Sigmoid colon (tissue), 6 donors: ENCODE measurements at regions not wholly inside any gene's neighbourhood (a gene's known extent, or its start where the extent isn't known, plus 50 kb on each side); places are given as distances from the start of the nearest gene placed in this dataset.
"Not testable (repeated sequence)": the region's sequence is repeated elsewhere in the genome, so short reads cannot be mapped to it uniquely, and the experiment has no call there.

Source experiments
- DNase-seq: peaks from one replicate; pipeline ENCODE4 v3.0.0-alpha.2; 2019
- H3K27ac ChIP-seq, 4 donors: fragments of 200-600 bp; sonication (generic); one replicate each; pipeline ENCODE4 v1.5.1; 2016 to 2019; ENCODE audit warnings: mild to moderate bottlenecking in 1 of 4
- H3K27me3 ChIP-seq, 3 donors: fragments of 200-600 bp; sonication (generic); one replicate each; pipeline ENCODE4 v1.5.1; 2019; ENCODE audit warnings: mild to moderate bottlenecking in 1 of 3
- H3K36me3 ChIP-seq, 4 donors: fragments of 200-600 bp; sonication (generic); one replicate each; pipeline ENCODE4 v1.5.1; 2016 to 2019
- H3K4me1 ChIP-seq, 4 donors: fragments of 200-600 bp; sonication (generic); one replicate each; pipeline ENCODE4 v1.5.1; 2017 to 2019
- H3K4me3 ChIP-seq, 4 donors: fragments of 200-600 bp; sonication (generic); one replicate each; pipeline ENCODE4 v1.5.1; 2017 to 2019; ENCODE audit warnings: mild to moderate bottlenecking in 2 of 4, moderate library complexity in 1 of 4
- H3K9me3 ChIP-seq, 4 donors: fragments of 200-600 bp in 3 of 4; sonication (generic) in 3 of 4; one replicate each; pipeline versions ENCODE4 v1.5.1 to v1.6.1; 2013 to 2019
- EP300 ChIP-seq, 4 donors: sonication (generic); formaldehyde crosslinking; IDR thresholded peaks; one replicate each; pipeline ENCODE4 v1.6.1; 2017; ENCODE audit warnings: antibody characterized with exemption in 4 of 4
- POLR2A ChIP-seq, 2 donors: fragments of 450-650 bp; IDR thresholded peaks; one replicate each; pipeline ENCODE4 v1.6.1; 2016; ENCODE audit warnings: antibody characterized with exemption in 2 of 2, mild to moderate bottlenecking in 2 of 2, moderate library complexity in 2 of 2
- POLR2AphosphoS5 ChIP-seq, 4 donors: sonication (generic); formaldehyde crosslinking; IDR thresholded peaks; one replicate each; pipeline ENCODE4 v1.6.1; 2017; ENCODE audit warnings: antibody characterized with exemption in 4 of 4
- WGBS, 2 donors: extraction: QIAGEN DNeasy Blood & Tissue Kit; methylation state at CpG; one replicate each; pipeline ENCODE4 v1.1.7; 2013; 5-methylcytosine and 5-hydroxymethylcytosine counted together
- intact Hi-C: fragments of 100-400 bp; cut with DNase I; formaldehyde crosslinking; loops from one replicate; pipeline ENCODE4 v1.15.1; 2023
- TF ChIP-seq, protein P1 (sequence below), 4 experiments: fragments of 450-650 bp in 3 of 4; fragments of 200-600 bp in 1 of 4; IDR thresholded peaks; one replicate each; pipeline ENCODE4 v1.5.1; 2016 to 2019; ENCODE audit warnings: antibody characterized with exemption in 4 of 4, mild to moderate bottlenecking in 3 of 4, moderate library complexity in 2 of 4
- donor health status: healthy with polysubstance abuse.
- donor health status: healthy.

DNA sequence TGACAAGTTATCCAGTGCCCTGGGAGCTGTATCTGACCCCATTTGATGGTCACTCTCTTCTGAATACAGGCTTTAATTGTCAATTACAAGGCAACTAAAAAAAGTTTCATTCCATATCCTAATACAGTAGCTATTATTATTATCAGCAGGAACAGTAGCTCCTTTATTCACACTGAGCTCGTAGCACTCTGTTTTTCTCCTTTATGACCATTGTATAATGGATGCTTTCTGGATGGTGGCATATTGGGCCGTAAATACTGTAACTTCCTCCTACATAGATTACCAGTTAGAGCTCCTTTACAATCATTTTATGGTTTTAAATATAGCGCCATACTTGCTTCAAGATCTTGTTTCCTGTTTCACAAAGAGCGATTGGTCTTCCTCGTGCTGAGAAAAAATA, 1040.3 kb downstream of the TSN start:
- DNase-seq, result no peak
- no peak for TF ChIP-seq POLR2AphosphoS5 (IDR thresholded peaks at IDR 0.05)
- Histone ChIP-seq H3K27ac (no peak overlapping the region), H3K9me3 (no peaks in the 10 kb centered on the region), H3K36me3 (no peaks in the 10 kb centered on the region), H3K4me3 (no peak overlapping the region), H3K4me1 (no peaks in the 10 kb centered on the region), H3K27me3 (no peaks in the 10 kb centered on the region)
- intact Hi-C loops, result no loop called here
- 13 to 50% methylated on average over 5 of the region's 5 CpGs for WGBS, 2 donors

DNA sequence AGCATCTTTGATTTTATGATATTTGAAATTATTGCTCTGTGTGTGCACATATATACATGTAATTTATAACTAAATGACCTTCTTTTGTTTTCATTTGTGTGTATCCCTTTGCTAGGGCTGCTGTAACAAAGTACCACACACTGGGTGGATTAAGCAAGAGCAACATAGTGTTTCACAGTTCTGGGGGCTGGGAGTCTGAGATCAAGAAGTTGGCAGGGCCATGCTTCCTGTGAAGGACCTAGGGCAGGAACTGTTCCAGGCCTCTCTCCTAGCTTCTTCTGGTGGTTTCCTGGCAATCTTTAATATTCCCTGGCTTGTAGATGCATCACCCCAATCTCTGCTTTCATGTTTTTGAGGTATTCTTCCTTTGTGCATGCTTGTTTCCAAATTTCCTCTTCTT, 1043.9 kb downstream of the TSN start:
- no peak overlapping the region for H3K27ac ChIP-seq
- H3K36me3 ChIP-seq, result no peaks in the 10 kb centered on the region
- no peaks in the 10 kb centered on the region for H3K4me1 ChIP-seq
- intact Hi-C loops, result no loop called here
- no peaks in the 10 kb centered on the region for H3K27me3 ChIP-seq
- no peaks in the 10 kb centered on the region for H3K9me3 ChIP-seq
- TF ChIP-seq POLR2A (IDR thresholded peaks at IDR 0.05), result no peak
- no peak for TF ChIP-seq EP300 (IDR thresholded peaks at IDR 0.05)
- no peak overlapping the region for H3K4me3 ChIP-seq
- DNase-seq, result no peak

DNA sequence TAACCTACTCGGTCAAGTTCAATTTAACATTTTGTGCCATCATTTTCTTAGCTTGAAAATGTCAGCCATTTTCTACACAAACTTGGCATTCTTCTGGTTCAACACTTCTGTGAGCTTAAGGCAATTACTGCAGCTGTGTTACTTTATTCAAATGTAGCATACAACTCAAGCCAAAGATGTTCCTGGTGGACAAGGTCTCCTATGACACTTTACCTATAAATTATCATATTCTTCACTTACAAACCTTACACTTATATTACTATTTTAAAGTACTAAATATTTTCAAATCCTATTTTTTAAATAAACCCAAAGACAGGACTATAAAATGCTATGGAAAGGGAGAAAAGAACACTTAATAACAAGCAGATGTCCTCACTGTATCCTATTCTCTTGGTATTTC, 1045.3 kb downstream of the TSN start:
- no peak for DNase-seq
- intact Hi-C loops, result no loop called here
- WGBS, 2 donors, result 88 to 92% methylated on average over 1 of the region's 1 CpG
- Histone ChIP-seq H3K36me3 (no peaks in the 10 kb centered on the region), H3K4me1 (no peaks in the 10 kb centered on the region), H3K9me3 (no peaks in the 10 kb centered on the region), H3K27ac (no peak overlapping the region), H3K27me3 (no peaks in the 10 kb centered on the region), H3K4me3 (no peak overlapping the region)
- TF ChIP-seq EP300 (IDR thresholded peaks at IDR 0.05) (no peak), POLR2A (IDR thresholded peaks at IDR 0.05) (no peak), POLR2AphosphoS5 (IDR thresholded peaks at IDR 0.05) (no peak)
- TF ChIP-seq, protein P1, sequence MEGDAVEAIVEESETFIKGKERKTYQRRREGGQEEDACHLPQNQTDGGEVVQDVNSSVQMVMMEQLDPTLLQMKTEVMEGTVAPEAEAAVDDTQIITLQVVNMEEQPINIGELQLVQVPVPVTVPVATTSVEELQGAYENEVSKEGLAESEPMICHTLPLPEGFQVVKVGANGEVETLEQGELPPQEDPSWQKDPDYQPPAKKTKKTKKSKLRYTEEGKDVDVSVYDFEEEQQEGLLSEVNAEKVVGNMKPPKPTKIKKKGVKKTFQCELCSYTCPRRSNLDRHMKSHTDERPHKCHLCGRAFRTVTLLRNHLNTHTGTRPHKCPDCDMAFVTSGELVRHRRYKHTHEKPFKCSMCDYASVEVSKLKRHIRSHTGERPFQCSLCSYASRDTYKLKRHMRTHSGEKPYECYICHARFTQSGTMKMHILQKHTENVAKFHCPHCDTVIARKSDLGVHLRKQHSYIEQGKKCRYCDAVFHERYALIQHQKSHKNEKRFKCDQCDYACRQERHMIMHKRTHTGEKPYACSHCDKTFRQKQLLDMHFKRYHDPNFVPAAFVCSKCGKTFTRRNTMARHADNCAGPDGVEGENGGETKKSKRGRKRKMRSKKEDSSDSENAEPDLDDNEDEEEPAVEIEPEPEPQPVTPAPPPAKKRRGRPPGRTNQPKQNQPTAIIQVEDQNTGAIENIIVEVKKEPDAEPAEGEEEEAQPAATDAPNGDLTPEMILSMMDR (IDR thresholded peaks at IDR 0.05), result no peak

DNA sequence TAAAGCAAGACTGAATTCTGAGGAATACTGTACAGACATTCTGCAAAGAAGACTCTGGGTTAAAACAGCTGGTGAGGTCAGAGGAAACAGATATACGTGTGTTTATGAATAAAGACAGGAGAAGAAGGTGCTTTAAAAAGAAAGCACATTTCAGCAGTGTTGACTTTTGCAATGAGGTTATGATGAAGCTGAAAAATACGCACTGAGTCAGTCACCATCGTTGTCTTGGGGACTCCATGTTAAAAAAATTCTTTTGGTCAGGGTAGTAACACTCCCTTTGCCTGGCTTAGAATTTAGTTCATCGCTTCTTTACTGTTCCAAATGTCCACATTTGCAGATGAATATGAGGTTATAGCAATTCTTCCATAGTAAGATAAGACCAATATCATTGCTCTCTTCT, 1049.0 kb downstream of the TSN start:
- Histone ChIP-seq H3K9me3 (no peaks in the 10 kb centered on the region), H3K4me3 (no peak overlapping the region), H3K27me3 (no peaks in the 10 kb centered on the region), H3K27ac (no peak overlapping the region), H3K36me3 (no peaks in the 10 kb centered on the region), H3K4me1 (no peaks in the 10 kb centered on the region)
- TF ChIP-seq POLR2A (IDR thresholded peaks at IDR 0.05), result no peak
- no peak for TF ChIP-seq POLR2AphosphoS5 (IDR thresholded peaks at IDR 0.05)
- no peak for TF ChIP-seq EP300 (IDR thresholded peaks at IDR 0.05)
- TF ChIP-seq, protein P1 (IDR thresholded peaks at IDR 0.05), result no peak
- intact Hi-C loops, result no loop called here
- DNase-seq, result no peak
- WGBS, 2 donors, result 79 to 83% methylated on average over 4 of the region's 4 CpGs

DNA sequence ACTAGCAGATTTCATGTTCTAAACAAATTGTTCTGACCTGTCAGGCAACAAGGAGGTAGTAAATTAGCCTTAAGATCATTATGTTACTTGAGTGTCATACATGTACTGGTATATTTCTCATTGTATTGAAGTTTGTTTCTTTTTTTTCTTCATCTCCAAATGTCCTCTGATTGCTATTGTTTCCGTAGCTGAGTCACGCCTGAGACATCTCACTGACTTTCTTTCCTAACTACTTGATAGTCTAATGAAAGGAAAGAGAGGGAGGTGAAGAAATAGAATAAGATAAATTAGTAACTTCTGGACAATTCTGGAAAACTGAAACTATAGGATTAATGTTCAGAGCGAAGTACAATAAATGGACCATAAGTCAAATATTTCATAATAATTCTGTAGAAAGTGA, 1049.9 kb downstream of the TSN start:
- Histone ChIP-seq H3K4me1 (no peaks in the 10 kb centered on the region), H3K36me3 (no peaks in the 10 kb centered on the region), H3K27me3 (no peaks in the 10 kb centered on the region), H3K9me3 (no peaks in the 10 kb centered on the region), H3K27ac (no peak overlapping the region), H3K4me3 (no peak overlapping the region)
- no peak for DNase-seq
- TF ChIP-seq POLR2AphosphoS5 (IDR thresholded peaks at IDR 0.05), result no peak
- TF ChIP-seq, protein P1 (IDR thresholded peaks at IDR 0.05), result no peak
- TF ChIP-seq POLR2A (IDR thresholded peaks at IDR 0.05), result no peak
- no peak for TF ChIP-seq EP300 (IDR thresholded peaks at IDR 0.05)
- intact Hi-C loops, result no loop called here
- WGBS, 2 donors, result 94 to 95% methylated on average over 3 of the region's 3 CpGs

DNA sequence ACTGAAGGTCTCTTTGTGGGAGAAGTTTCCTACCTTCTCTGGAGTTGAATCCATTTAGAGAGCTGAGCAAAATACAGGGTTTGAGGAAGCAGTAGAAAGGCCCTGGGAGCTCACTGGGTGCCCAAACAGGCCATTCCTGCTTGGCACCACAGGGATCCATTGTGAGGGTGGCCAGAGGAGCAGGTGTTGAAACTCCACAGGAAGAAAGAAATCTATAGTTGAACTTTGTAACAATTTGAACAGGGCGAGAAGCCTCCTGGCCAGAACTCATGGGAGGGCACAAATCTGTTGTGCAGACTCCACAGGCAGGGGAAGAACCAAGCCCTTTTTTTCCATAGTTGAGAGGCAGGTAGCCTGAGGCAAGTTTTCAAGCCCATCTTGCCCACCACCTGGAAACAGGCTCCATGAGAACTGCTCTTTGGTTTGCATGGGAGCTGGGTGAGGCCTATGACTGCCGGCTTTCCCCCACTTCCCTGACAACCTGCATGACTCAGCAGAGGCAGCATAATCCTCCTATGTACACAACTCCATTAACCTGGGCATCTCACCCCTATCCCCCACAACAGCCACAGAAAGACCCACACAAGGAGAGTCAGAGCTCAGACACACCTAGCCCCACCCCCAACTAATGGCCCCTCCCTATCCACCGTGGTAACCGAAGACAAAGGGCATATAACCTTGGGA, 1053.0 kb downstream of the TSN start:
- 78 to 90% methylated on average over 4 of the region's 4 CpGs for WGBS, 2 donors
- intact Hi-C loops, result no loop called here
- no peaks in the 10 kb centered on the region for H3K4me1 ChIP-seq
- no peak for TF ChIP-seq POLR2A (IDR thresholded peaks at IDR 0.05)
- TF ChIP-seq, protein P1 (IDR thresholded peaks at IDR 0.05), result no peak
- no peak for TF ChIP-seq POLR2AphosphoS5 (IDR thresholded peaks at IDR 0.05)
- TF ChIP-seq EP300 (IDR thresholded peaks at IDR 0.05), result no peak
- no peaks in the 10 kb centered on the region for H3K27me3 ChIP-seq
- H3K27ac ChIP-seq, result no peak overlapping the region
- no peaks in the 10 kb centered on the region for H3K9me3 ChIP-seq
- no peak for DNase-seq
- no peak overlapping the region for H3K4me3 ChIP-seq
- H3K36me3 ChIP-seq, result no peaks in the 10 kb centered on the region

DNA sequence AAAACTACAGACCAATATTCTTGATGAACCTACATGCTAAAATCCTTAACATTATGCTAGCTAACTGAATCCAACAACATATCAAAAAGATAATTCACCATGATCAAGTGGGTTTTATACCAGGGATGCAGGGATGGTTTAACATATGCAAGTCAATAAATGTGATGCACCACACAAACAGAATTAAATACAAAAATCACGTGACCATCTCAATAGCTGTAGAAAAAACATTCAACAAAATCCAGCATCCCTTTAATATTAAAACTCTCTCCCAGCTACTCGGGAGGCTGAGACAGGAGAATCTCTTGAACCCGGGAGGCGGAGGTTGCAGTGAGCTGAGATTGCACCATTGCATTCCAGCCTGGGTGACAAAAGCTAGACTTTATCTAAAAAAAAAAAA, 1056.8 kb downstream of the TSN start:
- WGBS, 2 donors, result 70 to 79% methylated on average over 4 of the region's 4 CpGs

More for the DNA sequence above, 1056.8 kb downstream of the TSN start:
- DNase-seq, intact Hi-C loops, H3K4me3 ChIP-seq, H3K9me3 ChIP-seq, H3K27me3 ChIP-seq, H3K27ac ChIP-seq, H3K4me1 ChIP-seq, H3K36me3 ChIP-seq: not testable (repeated sequence)
